GM19395 (cell line): ENCODE measurements at regions not wholly inside any gene's neighbourhood (a gene's known extent, or its start where the extent isn't known, plus 50 kb on each side); places are given as distances from the start of the nearest gene placed in this dataset.

Source experiments
- ATAC-seq: cut with Tn5 transposase; IDR thresholded peaks from one replicate; pipeline ENCODE4 v1.9.1; 2021; ENCODE audit warnings: mild to moderate bottlenecking, moderate library complexity; ENCODE audit not compliant: unreplicated experiment

DNA sequence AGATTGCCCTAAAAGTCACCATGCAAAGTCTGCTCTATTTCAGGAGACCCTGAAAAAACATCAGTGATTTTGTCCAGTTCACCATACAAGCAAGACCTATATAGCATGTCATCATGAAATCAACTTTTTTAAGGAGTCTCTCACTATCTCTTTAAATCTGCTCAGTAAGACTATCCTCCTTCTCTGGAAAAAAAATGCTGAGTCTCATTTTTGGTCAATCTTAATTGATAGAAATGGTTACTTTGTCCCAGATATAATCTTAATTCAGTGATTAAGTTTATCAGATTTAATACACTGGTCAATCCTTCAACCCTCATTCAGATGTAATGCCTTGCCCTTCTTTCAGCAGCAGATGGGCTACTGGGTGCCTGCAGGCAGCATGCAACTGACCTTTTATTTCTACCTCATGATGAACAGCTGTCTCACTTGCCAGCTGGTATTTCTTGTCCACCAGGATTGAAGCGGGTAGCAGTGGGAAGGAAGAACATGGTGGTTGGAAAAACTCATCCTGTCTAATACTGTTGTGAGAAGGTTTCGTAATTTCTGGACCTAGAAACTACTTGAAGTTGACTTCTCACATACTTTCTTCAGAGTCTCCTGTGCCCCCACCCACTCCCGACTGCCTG lies 375.3 kb downstream of the DNAH5 start:
- no peak for ATAC-seq

DNA sequence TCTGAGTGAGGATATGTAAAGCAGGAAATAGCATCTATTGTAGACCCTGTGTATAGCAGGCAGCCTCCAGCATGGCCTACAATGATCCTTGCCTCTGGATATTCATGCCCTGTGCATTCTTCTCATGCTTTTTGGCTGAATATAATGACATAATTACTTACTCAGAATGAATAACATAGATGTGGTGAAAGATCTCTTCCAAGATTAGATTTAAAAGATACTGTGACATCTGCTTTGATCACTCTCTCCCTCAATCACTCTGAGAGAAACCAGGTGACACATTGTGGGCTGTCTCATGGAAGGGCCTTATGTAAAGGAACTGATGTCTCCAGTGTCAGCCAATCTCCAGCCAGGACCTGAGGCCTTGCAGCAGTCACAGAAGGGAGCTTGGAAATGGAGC lies 376.7 kb downstream of the DNAH5 start:
- ATAC-seq = no peak

DNA sequence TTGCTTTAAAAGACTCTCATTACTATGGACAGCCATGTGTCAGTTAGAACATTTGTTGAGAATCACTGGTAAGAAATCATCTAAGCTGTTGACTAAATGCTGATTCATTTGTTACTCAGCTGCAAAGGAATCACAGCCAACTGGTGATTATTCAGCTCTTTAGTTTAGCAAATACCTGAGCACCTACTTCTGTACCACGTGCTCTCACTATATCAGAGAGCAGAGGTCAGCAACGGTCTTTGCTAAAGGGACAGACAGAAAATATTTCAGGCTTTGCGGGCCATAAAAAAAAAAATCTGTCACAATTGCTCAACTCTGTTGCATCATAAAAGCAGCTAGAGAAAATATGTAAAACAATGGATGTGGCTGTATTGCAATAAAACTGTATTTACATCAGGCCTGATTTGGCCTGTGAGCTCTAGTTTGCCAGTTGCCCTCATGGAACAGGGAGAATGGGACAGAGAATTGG lies 377.6 kb downstream of the DNAH5 start:
- no peak for ATAC-seq

- ATAC-seq = no peak
Measured at GRCh38 chr5:13558408-13558807, 386.1 kb downstream of the DNAH5 start.

- ATAC-seq = no peak
Measured at GRCh38 chr5:13553896-13554295, 390.6 kb downstream of the DNAH5 start.

- no peak for ATAC-seq
Measured at GRCh38 chr5:13552361-13552760, 392.1 kb downstream of the DNAH5 start.

DNA sequence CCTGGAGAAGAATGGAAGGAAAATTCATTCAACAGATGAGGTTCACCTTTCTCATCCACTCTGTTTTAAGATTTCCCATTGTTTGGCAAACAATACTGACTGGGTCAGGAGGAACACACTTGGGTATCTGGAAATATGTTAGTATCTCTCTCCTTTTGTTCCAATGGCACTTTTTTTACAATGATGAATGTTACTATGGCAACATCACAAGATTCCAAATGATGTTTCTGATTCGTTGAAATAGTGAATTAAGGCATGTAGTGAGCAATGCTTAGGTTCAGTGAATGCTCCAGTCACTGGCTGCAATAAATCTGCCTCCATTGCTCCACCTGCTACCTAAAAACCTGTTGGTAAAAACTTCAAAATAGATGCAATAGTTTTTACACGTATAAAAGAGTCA lies 392.8 kb downstream of the DNAH5 start:
- no peak for ATAC-seq

GRCh38 chr5:13540168-13540750 lies 404.2 kb downstream of the DNAH5 start:
- ATAC-seq = no peak

GRCh38 chr5:13536933-13537332 lies 407.6 kb downstream of the DNAH5 start:
- ATAC-seq = no peak

DNA sequence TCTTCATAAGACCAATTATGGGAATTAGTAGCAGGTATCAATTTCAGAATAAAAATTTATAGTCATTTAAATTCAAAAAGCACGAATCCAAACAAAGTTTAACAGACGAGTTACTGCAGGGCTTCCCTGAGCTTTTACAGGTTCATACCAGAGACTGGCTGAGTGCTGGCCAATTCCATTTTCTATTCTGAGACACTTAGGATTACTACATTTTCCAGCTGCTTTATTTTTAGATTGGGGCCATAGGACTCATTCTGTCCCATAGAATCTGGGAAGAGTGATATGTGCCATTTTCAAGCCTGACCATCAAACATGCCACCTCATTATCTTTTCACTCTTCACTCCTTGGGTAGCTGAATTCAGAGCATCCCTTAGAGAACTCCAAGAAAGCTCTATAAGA lies 410.7 kb downstream of the DNAH5 start:
- no peak for ATAC-seq

DNA sequence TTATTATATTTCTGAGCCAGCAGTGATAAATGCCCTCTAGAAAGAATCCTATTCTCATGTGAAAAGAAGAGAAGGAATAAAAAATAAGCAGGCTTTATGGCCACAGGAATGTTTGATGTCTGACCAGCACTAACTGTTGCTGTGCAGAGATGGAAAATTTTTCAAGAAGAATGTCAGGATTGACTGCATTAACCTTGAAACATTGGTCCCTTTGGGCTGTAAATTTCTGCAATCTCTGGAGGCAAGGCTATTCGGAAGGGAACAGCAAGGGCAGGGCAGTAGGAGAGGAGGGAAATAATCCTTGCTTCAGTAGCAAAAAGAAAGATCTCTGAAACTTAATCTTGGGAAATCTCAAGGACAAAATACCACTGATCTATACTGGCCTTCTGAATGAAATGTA lies 415.2 kb downstream of the DNAH5 start:
- ATAC-seq = no peak

- ATAC-seq = no peak
Measured at GRCh38 chr5:13524936-13525335, 419.6 kb downstream of the DNAH5 start.

DNA sequence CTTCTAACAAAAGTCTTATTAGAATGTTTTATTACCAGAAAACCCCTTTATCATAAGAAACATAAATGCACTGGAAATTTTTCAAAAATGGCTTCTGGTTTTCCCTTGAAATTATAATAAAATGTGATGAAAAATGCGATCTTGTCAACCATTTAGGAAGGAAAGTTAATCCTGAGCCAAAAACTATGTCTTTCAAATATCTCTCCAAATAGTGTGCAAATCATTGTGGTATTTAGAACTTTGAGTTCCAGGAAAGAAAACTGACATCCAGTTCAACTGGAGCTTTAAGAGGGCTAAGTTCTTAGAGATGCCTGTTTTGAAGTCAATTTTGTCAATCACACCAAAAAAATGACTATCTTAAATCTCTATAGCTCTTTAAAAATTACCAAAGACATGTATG lies 425.4 kb downstream of the DNAH5 start:
- ATAC-seq = no peak

- ATAC-seq = no peak
Measured at GRCh38 chr5:13516195-13516594, 428.3 kb downstream of the DNAH5 start.

- ATAC-seq = no peak
Measured at GRCh38 chr5:13511442-13511841, 433.0 kb downstream of the DNAH5 start.

DNA sequence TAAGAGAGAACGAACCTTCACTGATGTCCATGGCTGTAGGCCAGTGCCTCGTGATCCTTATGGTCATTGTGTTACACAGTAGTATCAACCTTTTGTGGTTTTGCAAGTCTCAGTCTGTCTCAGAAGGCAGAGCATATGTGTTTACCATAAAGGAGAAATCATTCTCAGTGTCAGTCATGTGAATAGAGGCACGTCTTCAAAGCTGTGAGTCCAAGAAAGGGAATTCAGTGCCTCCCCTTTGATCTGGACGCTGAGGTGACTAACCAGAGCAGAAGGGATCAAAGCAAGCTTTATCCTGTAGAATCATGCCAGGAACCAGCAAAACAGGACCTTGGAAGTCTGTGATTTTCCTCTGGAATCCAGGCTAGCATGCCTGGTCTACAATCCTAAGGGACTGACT lies 433.9 kb downstream of the DNAH5 start:
- no peak for ATAC-seq

DNA sequence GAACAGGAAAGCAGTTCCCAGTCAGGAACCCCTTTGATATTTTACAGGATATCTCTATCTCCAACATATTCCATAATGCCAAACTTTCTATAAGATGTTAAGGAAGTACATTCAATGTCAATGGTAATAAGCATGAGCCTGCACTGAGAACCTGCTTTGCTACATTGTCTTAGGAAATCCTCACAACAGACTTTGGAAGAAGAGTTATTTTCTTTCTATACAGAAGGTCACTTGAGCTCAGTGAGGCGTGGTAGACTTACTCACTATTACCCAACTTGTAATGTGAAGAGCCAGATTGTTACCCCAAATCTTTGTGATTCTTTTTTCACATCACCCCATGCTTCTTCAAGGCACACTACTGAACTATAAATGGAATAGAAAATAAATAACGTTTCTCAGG lies 435.9 kb downstream of the DNAH5 start:
- no peak for ATAC-seq

- ATAC-seq = no peak
Measured at GRCh38 chr5:13505326-13505725, 439.2 kb downstream of the DNAH5 start.

DNA sequence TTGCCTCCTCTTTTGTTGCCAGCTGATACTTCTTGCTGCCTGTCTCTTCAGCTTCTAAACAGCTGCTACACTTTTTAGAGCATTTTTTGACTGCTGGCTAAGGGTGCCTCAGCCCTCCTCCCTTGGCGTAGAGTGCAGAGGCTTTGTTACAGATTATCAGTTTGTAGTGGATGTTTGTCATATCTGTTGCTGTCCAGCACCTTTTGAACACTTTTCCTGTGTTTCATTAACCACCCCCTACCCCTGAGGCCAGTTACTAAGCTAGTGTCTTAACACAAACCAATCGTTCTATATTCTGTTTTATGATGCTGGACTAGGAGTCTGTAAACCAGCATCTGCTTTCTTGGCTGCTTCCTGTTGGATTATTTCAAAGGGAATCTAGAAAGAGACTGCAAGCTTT lies 441.5 kb downstream of the DNAH5 start:
- ATAC-seq = no peak

- ATAC-seq = no peak
Measured at GRCh38 chr5:13501176-13501575, 443.3 kb downstream of the DNAH5 start.

DNA sequence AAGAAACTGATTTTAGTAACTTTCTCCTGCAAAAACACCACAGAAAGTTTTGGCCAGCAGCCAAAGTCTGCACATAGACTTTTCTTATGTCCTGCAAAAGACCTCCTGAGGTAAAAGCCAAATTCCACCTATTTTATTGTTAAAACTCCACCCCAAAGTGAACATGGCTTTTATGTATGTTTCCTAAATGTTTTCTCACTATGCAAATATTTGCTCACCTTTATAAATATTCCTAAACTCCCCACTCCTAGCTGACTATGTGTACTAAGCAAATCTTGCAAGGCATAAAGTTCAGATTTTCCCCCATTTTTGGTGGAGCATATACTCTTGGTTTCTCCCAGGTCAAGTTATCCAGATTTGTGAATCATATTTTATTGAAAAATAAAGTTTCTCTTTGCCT lies 446.2 kb downstream of the DNAH5 start:
- ATAC-seq = no peak

GRCh38 chr5:13488254-13488931 lies 456.1 kb downstream of the DNAH5 start:
- ATAC-seq = no peak
